ENCODE measurements at regions not wholly inside any gene's neighbourhood (a gene's known extent, or its start where the extent isn't known, plus 50 kb on each side); places are given as distances from the start of the nearest gene placed in this dataset.
A peak's percentile ranks its signal among the peaks of the same experiment; 100 is the strongest.
"Not testable (repeated sequence)": the region's sequence is repeated elsewhere in the genome, so short reads cannot be mapped to it uniquely, and the experiment has no call there.

DNA sequence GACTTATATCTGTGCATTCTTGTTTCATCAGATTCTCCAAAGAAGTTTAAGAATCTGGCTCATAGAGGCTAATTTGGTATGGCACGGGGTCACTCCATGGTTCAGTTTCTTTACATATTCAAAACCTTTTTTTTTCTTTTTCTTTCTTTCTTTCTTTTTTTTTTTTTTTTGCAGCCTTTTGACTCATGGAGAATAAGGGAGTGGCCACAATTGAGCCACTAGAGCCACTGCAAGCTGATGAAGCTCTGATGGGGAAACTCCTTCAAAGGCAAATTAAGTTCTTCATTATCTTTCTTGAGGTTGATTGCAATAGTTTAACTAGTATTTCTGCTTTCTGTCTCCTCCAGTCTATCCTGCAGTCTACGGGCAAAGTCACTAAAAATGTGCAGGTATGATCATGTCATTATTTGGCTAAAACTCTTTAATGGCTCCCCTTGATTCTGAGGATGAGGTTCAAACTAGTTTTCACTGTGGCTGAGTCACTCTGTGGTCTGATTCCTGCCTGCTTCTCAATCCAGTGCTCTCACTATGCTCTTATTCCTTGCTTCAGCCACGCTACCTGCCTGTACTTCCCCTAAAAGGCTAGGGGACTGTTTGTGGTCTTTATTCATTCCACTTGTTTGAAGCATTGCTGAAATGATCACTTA, 93.5 kb upstream of the RIOK2 start:
- Histone ChIP-seq H3K36me3 (ENCODE audit: control insufficient read depth, insufficient read depth, low read length) (no peaks in the 10 kb centered on the region), H3K4me1 (ENCODE audit: control insufficient read depth, insufficient read depth, low read length) (no peaks in the 10 kb centered on the region), H3K27ac (ENCODE audit: low read length) (no peak overlapping the region), H3K9me3 (ENCODE audit: control insufficient read depth, insufficient read depth, low read length) (no peaks in the 10 kb centered on the region), H3K27me3 (ENCODE audit: control insufficient read depth, insufficient read depth, low read length) (no peaks in the 10 kb centered on the region), H3K4me3 (ENCODE audit: low read length) (no peak overlapping the region)
- ATAC-seq (no peak), DNase-seq (no peak)
- peaks cover 5% of the 10 kb centered on the region for H3K36me3 Mint-ChIP-seq
- H3K27me3 Mint-ChIP-seq (ENCODE audit: low read depth in 2 of 2): no peaks in the 10 kb centered on the region
- TF ChIP-seq CTCF (IDR thresholded peaks at IDR 0.05): no peak
- intact Hi-C loops (cut with micrococcal nuclease): no loop called here
- H3K9me3 Mint-ChIP-seq: peaks cover 17 to 19% of the 10 kb centered on the region in 2 donors
- H3K4me3 Mint-ChIP-seq: no peak overlapping the region
- no peak overlapping the region for H3K27ac Mint-ChIP-seq
- no peaks in the 10 kb centered on the region for H3K4me1 Mint-ChIP-seq
- WGBS (ENCODE audit: insufficient coverage): 86% methylated on average over 1 of the region's 3 CpGs

DNA sequence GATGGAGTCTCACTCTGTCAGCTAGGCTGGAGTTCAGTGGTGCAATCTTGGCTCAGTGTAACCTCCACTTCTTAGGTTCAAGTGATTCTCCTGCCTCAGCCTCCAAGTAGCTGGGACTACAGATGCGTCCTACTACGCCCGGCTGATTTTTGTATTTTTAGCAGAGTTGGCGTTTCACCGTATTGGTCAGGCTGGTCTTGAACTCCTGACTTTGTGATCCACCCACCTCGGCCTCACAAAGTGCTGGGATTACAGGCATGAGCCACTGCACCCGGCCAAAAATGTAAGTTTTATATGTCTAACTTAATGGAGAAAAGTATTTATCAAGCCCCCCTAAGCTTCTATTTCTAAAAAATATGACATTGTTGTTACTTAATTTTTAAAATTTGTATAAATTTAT, 98.2 kb upstream of the RIOK2 start:
- intact Hi-C loops (cut with micrococcal nuclease): no loop called here
- H3K27me3 ChIP-seq (ENCODE audit: control insufficient read depth, insufficient read depth, low read length): no peaks in the 10 kb centered on the region
- no peak for DNase-seq
- peaks cover 16 to 25% of the 10 kb centered on the region in 2 donors for H3K9me3 Mint-ChIP-seq
- H3K27ac Mint-ChIP-seq: no peak overlapping the region
- H3K36me3 Mint-ChIP-seq: peaks cover 24% of the 10 kb centered on the region
- H3K4me1 Mint-ChIP-seq: no peaks in the 10 kb centered on the region
- no peaks in the 10 kb centered on the region for H3K36me3 ChIP-seq (ENCODE audit: control insufficient read depth, insufficient read depth, low read length)
- TF ChIP-seq CTCF (IDR thresholded peaks at IDR 0.05): no peak
- no peak overlapping the region for H3K4me3 Mint-ChIP-seq
- no peaks in the 10 kb centered on the region for H3K27me3 Mint-ChIP-seq (ENCODE audit: low read depth in 2 of 2)
- WGBS (ENCODE audit: insufficient coverage): 94% methylated on average over 6 of the region's 7 CpGs
- H3K9me3 ChIP-seq (ENCODE audit: control insufficient read depth, insufficient read depth, low read length): no peaks in the 10 kb centered on the region
- H3K27ac ChIP-seq (ENCODE audit: low read length): no peak overlapping the region
- no peak for ATAC-seq
- H3K4me1 ChIP-seq (ENCODE audit: control insufficient read depth, insufficient read depth, low read length): no peaks in the 10 kb centered on the region
- no peak overlapping the region for H3K4me3 ChIP-seq (ENCODE audit: low read length)

GRCh38 chr5:97297063-97297703, 114.1 kb upstream of the RIOK2 start:
- Histone ChIP-seq H3K4me1 (ENCODE audit: control insufficient read depth, insufficient read depth, low read length) (no peaks in the 10 kb centered on the region), H3K27ac (ENCODE audit: low read length) (no peak overlapping the region), H3K36me3 (ENCODE audit: control insufficient read depth, insufficient read depth, low read length) (no peaks in the 10 kb centered on the region), H3K4me3 (ENCODE audit: low read length) (no peak overlapping the region), H3K27me3 (ENCODE audit: control insufficient read depth, insufficient read depth, low read length) (no peaks in the 10 kb centered on the region), H3K9me3 (ENCODE audit: control insufficient read depth, insufficient read depth, low read length) (no peaks in the 10 kb centered on the region)
- Mint-ChIP-seq H3K4me3 (no peak overlapping the region), H3K27ac (no peak overlapping the region), H3K9me3 (peaks cover 0 to 2% of the 10 kb centered on the region in 2 donors), H3K36me3 (no peaks in the 10 kb centered on the region), H3K27me3 (ENCODE audit: low read depth in 2 of 2) (no peaks in the 10 kb centered on the region), H3K4me1 (no peaks in the 10 kb centered on the region)
- ATAC-seq (no peak), DNase-seq (peak in 1 of 2 donors; percentile 2)
- WGBS (ENCODE audit: insufficient coverage): 43% methylated on average over 2 of the region's 5 CpGs
- intact Hi-C loops (cut with micrococcal nuclease): no loop called here
- no peak for TF ChIP-seq CTCF (IDR thresholded peaks at IDR 0.05)

- no peaks in the 10 kb centered on the region for H3K4me1 ChIP-seq (ENCODE audit: control insufficient read depth, insufficient read depth, low read length)
- no peak overlapping the region for H3K27ac ChIP-seq (ENCODE audit: low read length)
- H3K27me3 Mint-ChIP-seq (ENCODE audit: low read depth in 2 of 2): no peaks in the 10 kb centered on the region
- no peaks in the 10 kb centered on the region for H3K4me1 Mint-ChIP-seq
- no peak overlapping the region for H3K4me3 Mint-ChIP-seq
- no peak overlapping the region for H3K27ac Mint-ChIP-seq
- no peaks in the 10 kb centered on the region for H3K36me3 Mint-ChIP-seq
- intact Hi-C loops (cut with micrococcal nuclease): no loop called here
- H3K9me3 Mint-ChIP-seq: peaks cover 0 to 2% of the 10 kb centered on the region in 2 donors
- no peaks in the 10 kb centered on the region for H3K9me3 ChIP-seq (ENCODE audit: control insufficient read depth, insufficient read depth, low read length)
- H3K27me3 ChIP-seq (ENCODE audit: control insufficient read depth, insufficient read depth, low read length): no peaks in the 10 kb centered on the region
- H3K4me3 ChIP-seq (ENCODE audit: low read length): no peak overlapping the region
- DNase-seq (no peak), ATAC-seq (no peak)
- no peaks in the 10 kb centered on the region for H3K36me3 ChIP-seq (ENCODE audit: control insufficient read depth, insufficient read depth, low read length)
- TF ChIP-seq CTCF (IDR thresholded peaks at IDR 0.05): no peak
Measured at GRCh38 chr5:97297704-97298091, 114.7 kb upstream of the RIOK2 start.

- H3K9me3 ChIP-seq (ENCODE audit: control insufficient read depth, insufficient read depth, low read length); H3K4me3 Mint-ChIP-seq; H3K27ac Mint-ChIP-seq; ATAC-seq; H3K4me3 ChIP-seq (ENCODE audit: low read length); DNase-seq; H3K36me3 ChIP-seq (ENCODE audit: control insufficient read depth, insufficient read depth, low read length); H3K27ac ChIP-seq (ENCODE audit: low read length); H3K4me1 ChIP-seq (ENCODE audit: control insufficient read depth, insufficient read depth, low read length); H3K27me3 Mint-ChIP-seq (ENCODE audit: low read depth in 2 of 2); H3K27me3 ChIP-seq (ENCODE audit: control insufficient read depth, insufficient read depth, low read length); intact Hi-C loops (cut with micrococcal nuclease); H3K4me1 Mint-ChIP-seq; H3K9me3 Mint-ChIP-seq; H3K36me3 Mint-ChIP-seq: not testable (repeated sequence)
- 87% methylated on average over 16 of the region's 16 CpGs for WGBS (ENCODE audit: insufficient coverage)
Measured at GRCh38 chr5:97301181-97301580, 118.1 kb upstream of the RIOK2 start.
